CD4-positive, alpha-beta T cell treated with Interleukin-15 for 1 hour (primary cell): ENCODE measurements at regions not wholly inside any gene's neighbourhood (a gene's known extent, or its start where the extent isn't known, plus 50 kb on each side); places are given as distances from the start of the nearest gene placed in this dataset.

Source experiments
- DNase-seq: peaks from one replicate; pipeline ENCODE4 v3.0.0-alpha.2; 2020

DNA sequence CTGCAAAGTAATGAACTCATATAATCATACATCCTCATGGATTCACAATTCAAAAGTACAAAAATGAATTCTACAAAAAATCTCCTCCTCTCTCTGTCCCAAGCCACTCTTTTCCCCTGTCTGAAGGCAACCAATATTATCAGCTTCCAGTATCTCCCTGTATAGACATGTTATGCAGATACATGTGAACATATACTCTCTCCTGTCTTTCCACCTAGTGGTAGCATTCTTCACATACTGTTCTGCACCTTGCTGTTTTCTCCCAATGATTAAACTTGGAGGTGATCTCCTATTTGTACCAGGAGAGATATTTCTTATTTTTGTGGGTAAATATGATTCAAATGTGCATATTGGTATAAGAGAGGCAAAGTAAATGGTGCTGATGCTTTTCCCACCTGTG, 416.4 kb downstream of the EPM2A start:
- no peak for DNase-seq

GRCh38 chr6:145319605-145320004, 415.7 kb downstream of the EPM2A start:
- DNase-seq = no peak

- DNase-seq = no peak
These were observed 411.7 kb downstream of the EPM2A start for GRCh38 chr6:145323646-145324045.

- no peak for DNase-seq
These were observed 407.7 kb downstream of the EPM2A start for GRCh38 chr6:145327586-145327985.

- DNase-seq = no peak
These were observed 406.1 kb downstream of the EPM2A start for GRCh38 chr6:145329257-145329656.

GRCh38 chr6:145331066-145331465, 404.3 kb downstream of the EPM2A start:
- no peak for DNase-seq

GRCh38 chr6:145332011-145332410, 403.3 kb downstream of the EPM2A start:
- DNase-seq = no peak

DNA sequence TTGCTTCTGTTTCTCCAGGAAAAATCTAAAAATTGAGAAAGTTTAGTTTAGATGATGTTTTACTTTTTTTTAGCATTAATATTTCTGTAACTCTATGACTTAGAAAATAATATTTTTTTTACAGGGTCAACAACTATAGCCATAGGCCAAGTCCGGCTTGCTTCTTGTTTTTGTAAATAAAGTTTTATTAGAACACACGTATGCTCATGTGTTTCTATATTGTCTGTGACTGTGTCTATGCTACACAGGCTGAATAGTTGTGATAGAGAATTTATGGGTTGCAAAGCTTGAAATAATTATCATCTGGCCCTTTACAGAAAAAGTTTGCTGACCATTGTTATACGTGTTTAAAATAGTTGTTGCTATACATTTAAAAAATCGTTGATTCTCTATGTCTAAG, 399.2 kb downstream of the EPM2A start:
- DNase-seq = no peak

GRCh38 chr6:145339089-145339488, 396.2 kb downstream of the EPM2A start:
- no peak for DNase-seq

DNA sequence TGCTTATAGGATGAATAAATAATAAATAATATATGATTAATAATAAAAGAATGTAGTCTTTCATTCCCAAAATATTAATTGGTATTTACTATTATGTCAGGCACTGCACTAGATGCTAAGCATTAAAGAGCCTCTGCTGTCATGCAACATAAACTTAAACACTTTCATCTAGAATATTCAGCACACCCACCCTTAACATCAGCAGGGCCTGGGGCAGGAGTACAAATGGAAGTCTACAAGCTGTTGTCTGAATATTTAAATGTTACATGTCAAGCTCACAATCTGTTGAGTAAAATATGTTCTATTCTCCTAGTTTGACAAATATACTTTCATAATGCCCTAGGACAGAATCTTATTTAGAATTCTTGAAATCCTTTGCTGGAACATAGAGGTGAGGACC, 395.1 kb downstream of the EPM2A start:
- DNase-seq = no peak

DNA sequence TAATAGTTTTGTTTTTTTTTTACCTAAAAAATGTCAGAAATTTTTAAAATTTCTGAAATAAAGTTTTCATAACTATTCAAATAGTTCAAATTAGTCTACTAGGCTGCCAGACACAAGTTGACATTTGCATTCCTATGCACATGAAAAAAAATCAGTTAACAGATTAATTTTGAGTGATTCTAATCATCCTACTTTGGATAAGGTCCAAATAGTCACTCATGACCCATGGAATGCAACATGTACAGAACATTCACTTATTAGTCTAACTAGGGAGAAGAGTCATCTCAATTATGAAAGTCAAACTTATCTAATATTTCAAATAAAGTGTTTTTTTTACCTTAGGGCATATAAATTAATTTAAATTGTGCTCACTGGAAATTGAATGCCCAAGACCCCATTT, 390.2 kb downstream of the EPM2A start:
- DNase-seq = no peak

DNA sequence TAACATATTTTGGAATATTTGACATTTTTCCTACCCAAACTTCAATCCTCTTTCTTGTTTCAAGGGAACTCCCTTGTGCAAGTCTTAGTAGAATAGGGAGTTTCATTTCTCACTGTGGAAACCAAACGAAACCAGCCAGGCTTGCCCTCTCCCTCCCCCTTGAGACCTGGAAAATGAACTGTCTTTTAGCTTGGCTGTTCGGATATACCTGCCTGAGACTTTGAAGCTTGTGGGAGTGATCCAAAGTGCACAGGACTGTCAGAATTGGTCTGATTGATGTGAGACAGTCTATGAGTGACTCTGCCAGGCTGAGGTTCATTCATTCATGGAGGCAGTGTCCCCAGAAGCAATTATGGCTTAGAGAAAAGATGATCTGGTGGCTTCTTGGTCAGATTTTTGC, 388.1 kb downstream of the EPM2A start:
- no peak for DNase-seq

- no peak for DNase-seq
These were observed 385.3 kb downstream of the EPM2A start for GRCh38 chr6:145349950-145350510.

DNA sequence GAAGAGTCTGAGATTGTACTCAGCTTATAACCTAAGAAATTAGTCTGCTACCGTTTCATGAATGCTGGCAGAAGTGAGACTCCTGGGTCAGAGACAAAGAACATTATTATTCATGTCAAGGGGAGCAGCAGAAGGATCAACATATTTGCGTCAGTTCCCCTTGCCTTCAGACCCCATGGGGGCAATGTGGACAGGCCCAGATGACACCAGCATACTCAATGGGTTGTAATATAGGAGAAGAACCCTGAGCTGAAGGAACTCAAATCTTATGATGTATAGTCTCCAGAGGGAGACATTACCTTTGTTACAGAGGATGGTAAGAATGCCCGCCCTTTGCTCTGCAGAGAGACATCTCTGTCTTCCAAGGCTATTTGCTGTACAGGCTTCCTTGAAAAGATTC, 384.4 kb downstream of the EPM2A start:
- no peak for DNase-seq

DNA sequence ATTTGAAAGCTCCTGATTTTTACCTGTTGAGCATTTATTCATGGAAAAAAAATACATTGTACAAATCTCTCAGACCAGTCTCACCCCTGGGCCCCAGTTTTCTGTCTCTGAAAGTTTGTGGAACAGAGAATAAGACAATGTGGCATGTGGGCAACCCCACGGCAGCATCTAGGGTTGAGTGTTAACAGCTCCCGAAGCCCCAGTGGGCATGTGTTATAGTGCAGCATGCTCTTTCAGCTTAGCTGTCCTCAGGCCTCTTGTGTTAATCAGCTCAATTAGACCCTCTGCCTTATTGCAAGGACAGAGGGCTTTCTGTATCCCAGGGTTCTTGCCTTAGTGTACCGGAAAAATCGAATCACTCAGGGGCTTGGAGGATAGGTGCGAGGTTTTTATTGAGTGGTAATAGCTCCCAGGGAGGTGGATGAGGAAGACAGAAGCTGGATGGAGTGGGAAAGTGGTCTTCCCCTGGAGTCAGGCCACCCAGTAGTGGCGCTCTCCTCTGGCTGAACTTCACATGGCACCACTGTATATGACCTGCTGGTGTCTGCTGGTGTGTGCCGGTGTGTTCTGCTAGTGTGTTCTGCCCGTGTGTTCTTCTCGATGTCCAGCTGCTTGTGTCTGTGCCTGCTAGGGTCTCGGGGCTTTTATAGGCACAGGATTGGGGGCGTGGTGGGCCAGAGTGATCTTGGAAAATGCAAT, 382.8 kb downstream of the EPM2A start:
- no peak for DNase-seq

DNA sequence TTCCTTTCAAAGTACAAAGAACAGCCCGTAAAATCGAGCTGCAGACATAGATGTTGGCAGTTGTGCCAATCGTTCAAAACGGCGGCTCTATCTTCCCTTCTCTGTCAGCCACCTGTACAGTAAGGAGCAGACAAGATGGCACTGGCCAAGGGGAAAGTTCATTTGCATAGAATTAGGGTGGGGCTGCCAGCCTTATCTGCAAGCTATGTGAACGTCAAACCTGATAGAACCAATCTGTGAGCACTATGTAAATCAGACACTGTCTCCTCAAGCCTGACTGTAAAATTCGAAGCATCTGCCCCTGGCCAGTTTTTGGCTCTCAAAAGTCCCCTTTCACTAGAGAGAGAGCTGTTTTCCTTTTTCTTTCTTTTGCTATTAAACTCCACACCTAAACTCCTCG, 374.5 kb downstream of the EPM2A start:
- DNase-seq = no peak

DNA sequence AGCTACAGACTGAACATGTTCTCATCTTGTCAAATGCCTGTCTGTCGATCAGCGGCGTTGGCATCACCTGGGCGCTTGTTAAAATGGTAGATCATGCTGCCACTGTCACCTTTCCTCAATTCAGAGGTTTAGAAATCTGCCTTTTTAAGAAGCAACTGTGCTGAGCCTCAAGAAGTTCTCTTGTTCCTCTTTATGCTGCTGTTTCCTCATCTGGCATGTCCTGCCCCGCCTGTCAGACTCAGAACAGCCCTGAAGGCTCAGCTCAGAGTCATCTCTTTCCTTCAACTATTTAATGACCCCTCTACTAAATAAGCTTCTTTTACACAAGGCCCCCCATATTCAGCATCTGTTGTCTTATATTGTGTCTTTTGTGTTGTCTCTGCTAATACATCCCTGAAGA, 368.2 kb downstream of the EPM2A start:
- no peak for DNase-seq

GRCh38 chr6:145368075-145368474, 367.2 kb downstream of the EPM2A start:
- no peak for DNase-seq

DNA sequence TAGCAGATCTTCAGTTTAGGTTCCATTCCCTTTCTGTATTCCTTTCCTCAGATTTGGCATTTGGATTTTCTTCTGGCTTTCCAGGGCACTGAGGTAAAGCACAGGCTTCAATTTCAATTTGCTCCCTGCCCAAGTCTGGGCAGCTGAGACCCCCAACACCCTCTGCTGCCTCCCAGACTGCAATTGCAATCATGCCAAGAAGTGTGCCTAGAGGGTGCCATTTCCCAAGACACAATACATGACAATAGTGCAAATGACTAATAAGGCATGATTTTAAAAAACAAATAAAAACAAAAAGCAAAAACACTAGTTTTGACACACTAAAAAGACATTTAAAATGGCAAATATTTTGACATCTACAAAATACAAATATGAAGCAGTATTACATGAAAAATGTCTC, 364.8 kb downstream of the EPM2A start:
- DNase-seq = no peak

GRCh38 chr6:145372671-145373151, 362.6 kb downstream of the EPM2A start:
- DNase-seq = no peak

DNA sequence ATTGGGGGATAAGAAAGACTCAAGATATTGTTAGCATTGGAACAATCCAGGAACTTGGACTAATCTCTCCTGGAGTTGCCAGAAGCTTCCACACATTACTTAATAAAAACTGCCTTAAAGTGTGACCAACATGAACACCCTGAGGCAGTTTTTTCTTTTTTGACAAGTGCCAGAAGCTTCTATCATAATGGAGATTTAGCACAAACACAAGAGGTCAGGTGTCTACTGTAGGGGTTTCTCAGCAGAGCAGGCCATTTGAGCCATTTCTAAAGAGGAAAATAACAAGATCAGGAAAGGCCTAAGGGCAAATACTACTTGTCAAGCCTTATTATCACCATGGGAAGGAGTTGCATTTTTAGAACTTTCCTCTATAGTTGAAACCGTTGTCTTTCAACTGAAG, 361.5 kb downstream of the EPM2A start:
- DNase-seq = no peak

- DNase-seq = no peak
These were observed 360.8 kb downstream of the EPM2A start for GRCh38 chr6:145374570-145374969.

DNA sequence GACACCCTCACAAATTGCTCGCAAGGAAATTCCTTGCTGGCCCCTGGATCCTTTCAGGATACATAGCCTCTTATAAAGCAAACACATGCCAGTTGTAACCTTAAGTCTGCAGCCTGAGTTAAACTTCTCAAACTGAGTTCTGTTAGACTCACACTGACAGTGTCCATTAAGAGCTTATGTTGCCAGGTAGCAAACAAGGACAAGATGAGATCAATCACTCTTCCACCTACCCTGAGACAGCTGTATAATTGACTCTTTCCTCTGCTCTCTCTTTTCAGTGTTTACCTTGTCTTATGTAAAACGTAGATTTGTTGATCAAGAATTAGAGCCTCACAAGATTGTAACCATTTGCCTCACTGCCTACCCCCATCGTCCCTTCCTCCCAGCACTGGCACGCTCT, 359.8 kb downstream of the EPM2A start:
- no peak for DNase-seq

GRCh38 chr6:145380186-145380585, 355.1 kb downstream of the EPM2A start:
- no peak for DNase-seq

DNA sequence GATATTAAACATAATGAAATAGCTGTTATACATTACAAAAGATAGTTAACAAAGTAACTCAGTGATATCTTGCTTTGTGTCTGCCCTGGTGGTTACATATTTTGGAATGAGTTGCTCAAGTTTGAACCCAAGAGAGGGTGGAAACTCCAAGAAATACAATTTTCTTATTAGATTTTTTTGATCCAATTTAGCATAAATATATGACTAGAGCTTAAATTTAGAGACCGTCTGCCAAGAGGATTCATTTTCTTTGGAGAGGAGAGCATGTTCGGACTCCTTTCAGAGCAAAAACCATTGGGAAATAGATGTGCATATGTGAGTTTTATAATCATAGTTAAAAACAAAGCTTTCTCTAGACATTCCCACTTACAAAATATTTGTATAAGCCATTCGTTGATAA, 353.4 kb downstream of the EPM2A start:
- DNase-seq = no peak
